Panc1 (cell line): ENCODE measurements at regions not wholly inside any gene's neighbourhood (a gene's known extent, or its start where the extent isn't known, plus 50 kb on each side); places are given as distances from the start of the nearest gene placed in this dataset.
"Not testable (repeated sequence)": the region's sequence is repeated elsewhere in the genome, so short reads cannot be mapped to it uniquely, and the experiment has no call there.

Experiments
- ATAC-seq: fragments of 200-7000 bp; cut with Tn5 transposase; 2 replicates; pipeline ENCODE4 v1.9.1; 2020; ENCODE audit warnings: mild to moderate bottlenecking, moderate library complexity
- BruUV-seq: library from RNA; stranded (reverse); fragments of 400-500 nt; replicated peaks from 2 replicates; lab custom pipeline; 2021; lab: Mats Ljungman, UMichigan
- CTCF ChIA-PET: fragments of 300-600 bp; sonication (Branson Sonifier 250); formaldehyde crosslinking; loops from one replicate; lab custom pipeline; 2022; ENCODE audit warnings: antibody characterized with exemption; lab: Charles Lee
- POLR2A ChIA-PET: fragments of 300-600 bp; sonication (Branson Sonifier 250); formaldehyde crosslinking; loops from one replicate; lab custom pipeline; 2022; ENCODE audit warnings: antibody characterized with exemption; lab: Charles Lee
- DNase-seq: peaks from one replicate; pipeline ENCODE4 v3.0.0-alpha.2; 2010; ENCODE audit warnings: low read depth, low spot score
- H3K27ac ChIP-seq: 2 replicates; pipeline ENCODE4 v1.5.1; 2011; ENCODE audit warnings: mild to moderate bottlenecking, low read length, inconsistent platforms
- H3K27me3 ChIP-seq: fragments of 200-500 bp; sonication (Bioruptor generic); 2 replicates; pipeline ENCODE4 v1.6.0; 2014; ENCODE audit warnings: low read length, inconsistent platforms; ENCODE audit not compliant: control insufficient read depth, insufficient read depth
- H3K36me3 ChIP-seq: fragments of 200-500 bp; sonication (Bioruptor generic); 2 replicates; pipeline ENCODE4 v1.5.1; 2014; ENCODE audit warnings: inconsistent platforms, mild to moderate bottlenecking, low read length, moderate library complexity; ENCODE audit not compliant: control insufficient read depth, insufficient read depth
- H3K4me1 ChIP-seq: 2 replicates; pipeline ENCODE4 v1.5.1; 2011; ENCODE audit warnings: inconsistent platforms, mild to moderate bottlenecking, low read length, moderate library complexity; ENCODE audit not compliant: control insufficient read depth, insufficient read depth
- H3K4me3 ChIP-seq, 2 experiments: 2 replicates each; pipeline ENCODE4 v1.5.1; 2011 to 2012; ENCODE audit warnings: low read depth in 2 of 2, low read length in 2 of 2, mild to moderate bottlenecking in 2 of 2, inconsistent platforms in 1 of 2, moderate library complexity in 1 of 2
- H3K9me3 ChIP-seq: fragments of 200-500 bp; sonication (Bioruptor generic); 2 replicates; pipeline ENCODE4 v1.5.1; 2014; ENCODE audit warnings: low read depth, mild to moderate bottlenecking, inconsistent platforms, low read length, moderate library complexity; ENCODE audit not compliant: control insufficient read depth, insufficient read depth
- POLR2AphosphoS5 ChIP-seq: IDR thresholded peaks from 2 replicates; pipeline ENCODE4 v1.6.1; 2012; ENCODE audit warnings: mild to moderate bottlenecking, low read depth, low read length, moderate library complexity
- SIN3A ChIP-seq: IDR thresholded peaks from 2 replicates; pipeline ENCODE4 v1.6.1; 2012; ENCODE audit warnings: low read depth, mild to moderate bottlenecking, low read length, moderate library complexity, borderline replicate concordance; ENCODE audit not compliant: insufficient read depth
- TCF7L2 ChIP-seq: IDR thresholded peaks from 2 replicates; pipeline ENCODE4 v1.6.1; 2011; ENCODE audit warnings: mild to moderate bottlenecking, low read depth, low read length, inconsistent platforms
- in situ Hi-C: cut with HindIII; loops from 2 replicates; pipeline ENCODE4 v1.10.0; 2016; ENCODE audit warnings: low sequenced_read_pairs, low pct_unique_long_range_greater_than_20kb
- intact Hi-C: fragments of 100-400 bp; cut with micrococcal nuclease; formaldehyde crosslinking; loops from one replicate; pipeline ENCODE4 v1.10.0; 2022; ENCODE audit not compliant: unreplicated experiment
- TF ChIP-seq, protein P1 (sequence below), 2 experiments: IDR thresholded peaks; 2 replicates each; pipeline ENCODE4 v1.6.1; 2011 to 2012; ENCODE audit warnings: low read depth in 2 of 2, control low read depth in 1 of 2, low read length in 1 of 2, mild to moderate bottlenecking in 1 of 2, moderate library complexity in 1 of 2; ENCODE audit not compliant: insufficient read depth in 1 of 2
- TF ChIP-seq, protein P2 (sequence below): fragments of 450-650 bp; IDR thresholded peaks from 2 replicates; pipeline ENCODE4 v1.5.1; 2017; ENCODE audit warnings: mild to moderate bottlenecking

DNA sequence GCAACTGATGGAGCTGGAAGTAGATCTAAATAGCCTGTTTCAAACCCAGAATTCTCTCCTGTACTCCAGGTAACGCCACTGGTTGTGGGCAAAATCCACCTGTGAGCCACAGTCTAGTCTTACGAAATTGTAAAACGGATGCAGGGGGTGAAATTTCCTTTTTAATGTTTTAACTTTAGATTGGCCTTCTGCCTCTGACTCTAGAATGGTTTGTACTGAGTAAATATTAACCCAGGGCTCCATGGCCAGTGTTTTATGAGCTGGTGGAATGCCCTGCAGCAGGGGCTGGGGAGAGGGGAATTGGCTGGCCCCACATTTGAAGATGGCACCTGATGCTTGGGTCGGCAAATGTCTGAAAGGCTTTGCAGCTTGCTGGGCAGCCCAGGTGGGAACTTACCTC, 156.6 kb downstream of the MYCN start:
- in situ Hi-C loops (no loop called here), intact Hi-C loops (no loop called here)
- no TSS peak for BruUV-seq
- Histone ChIP-seq H3K4me3 (no peak overlapping the region), H3K27ac (no peak overlapping the region), H3K9me3 (no peaks in the 10 kb centered on the region), H3K36me3 (no peaks in the 10 kb centered on the region), H3K27me3 (no peaks in the 10 kb centered on the region), H3K4me1 (no peaks in the 10 kb centered on the region)
- no peak for ATAC-seq
- POLR2A ChIA-PET = no interaction called here
- TF ChIP-seq POLR2AphosphoS5 = no peak
- no peak for DNase-seq
- CTCF ChIA-PET = no interaction called here

DNA sequence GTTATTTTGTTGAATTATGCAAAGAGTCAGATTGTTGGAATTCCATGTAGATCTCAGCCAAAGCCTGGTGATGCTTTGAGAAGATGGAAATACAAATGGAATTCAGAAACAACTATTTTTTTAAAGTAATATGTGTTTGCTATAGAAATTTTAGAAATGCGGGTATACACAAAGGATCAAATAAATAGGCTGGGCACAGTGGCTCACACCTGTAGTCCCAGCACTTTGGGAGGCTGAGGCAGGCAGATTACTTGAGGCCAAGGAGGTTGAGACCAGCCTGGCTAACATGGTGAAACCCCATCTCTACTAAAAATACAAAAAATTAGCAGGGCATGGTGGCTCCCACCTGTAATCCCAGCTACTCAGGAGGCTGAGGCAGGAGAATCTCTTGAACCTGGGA, 155.1 kb downstream of the MYCN start:
- DNase-seq, in situ Hi-C loops, H3K27me3 ChIP-seq, H3K4me3 ChIP-seq, BruUV-seq, H3K4me1 ChIP-seq, intact Hi-C loops, ATAC-seq, H3K27ac ChIP-seq, POLR2A ChIA-PET, CTCF ChIA-PET, H3K9me3 ChIP-seq, H3K36me3 ChIP-seq: not testable (repeated sequence)

DNA sequence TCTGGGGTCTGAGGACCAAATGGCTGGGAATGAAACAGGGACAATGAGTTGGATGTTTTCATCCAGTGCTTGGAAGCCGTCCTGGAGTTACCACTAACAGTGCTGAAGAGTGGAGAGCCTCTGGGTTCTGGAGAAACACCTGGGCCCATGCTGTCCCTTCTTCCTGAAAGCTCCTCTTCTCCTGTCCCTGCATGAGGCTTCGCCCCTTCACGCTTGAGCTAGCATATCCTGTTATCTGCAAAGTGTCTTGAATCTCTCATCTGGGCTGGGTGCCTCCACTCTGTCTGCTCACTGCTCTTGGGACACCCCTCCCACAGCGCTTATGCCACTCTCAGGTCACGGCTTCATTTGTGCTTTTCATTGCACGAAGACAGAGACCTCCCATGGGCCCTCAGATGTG, 154.5 kb downstream of the MYCN start:
- ATAC-seq (no peak), DNase-seq (no peak)
- no TSS peak for BruUV-seq
- POLR2A ChIA-PET = no interaction called here
- Histone ChIP-seq H3K9me3 (no peaks in the 10 kb centered on the region), H3K27me3 (no peaks in the 10 kb centered on the region), H3K4me3 (no peak overlapping the region), H3K27ac (no peak overlapping the region), H3K4me1 (no peaks in the 10 kb centered on the region), H3K36me3 (no peaks in the 10 kb centered on the region)
- TF ChIP-seq, protein P1, sequence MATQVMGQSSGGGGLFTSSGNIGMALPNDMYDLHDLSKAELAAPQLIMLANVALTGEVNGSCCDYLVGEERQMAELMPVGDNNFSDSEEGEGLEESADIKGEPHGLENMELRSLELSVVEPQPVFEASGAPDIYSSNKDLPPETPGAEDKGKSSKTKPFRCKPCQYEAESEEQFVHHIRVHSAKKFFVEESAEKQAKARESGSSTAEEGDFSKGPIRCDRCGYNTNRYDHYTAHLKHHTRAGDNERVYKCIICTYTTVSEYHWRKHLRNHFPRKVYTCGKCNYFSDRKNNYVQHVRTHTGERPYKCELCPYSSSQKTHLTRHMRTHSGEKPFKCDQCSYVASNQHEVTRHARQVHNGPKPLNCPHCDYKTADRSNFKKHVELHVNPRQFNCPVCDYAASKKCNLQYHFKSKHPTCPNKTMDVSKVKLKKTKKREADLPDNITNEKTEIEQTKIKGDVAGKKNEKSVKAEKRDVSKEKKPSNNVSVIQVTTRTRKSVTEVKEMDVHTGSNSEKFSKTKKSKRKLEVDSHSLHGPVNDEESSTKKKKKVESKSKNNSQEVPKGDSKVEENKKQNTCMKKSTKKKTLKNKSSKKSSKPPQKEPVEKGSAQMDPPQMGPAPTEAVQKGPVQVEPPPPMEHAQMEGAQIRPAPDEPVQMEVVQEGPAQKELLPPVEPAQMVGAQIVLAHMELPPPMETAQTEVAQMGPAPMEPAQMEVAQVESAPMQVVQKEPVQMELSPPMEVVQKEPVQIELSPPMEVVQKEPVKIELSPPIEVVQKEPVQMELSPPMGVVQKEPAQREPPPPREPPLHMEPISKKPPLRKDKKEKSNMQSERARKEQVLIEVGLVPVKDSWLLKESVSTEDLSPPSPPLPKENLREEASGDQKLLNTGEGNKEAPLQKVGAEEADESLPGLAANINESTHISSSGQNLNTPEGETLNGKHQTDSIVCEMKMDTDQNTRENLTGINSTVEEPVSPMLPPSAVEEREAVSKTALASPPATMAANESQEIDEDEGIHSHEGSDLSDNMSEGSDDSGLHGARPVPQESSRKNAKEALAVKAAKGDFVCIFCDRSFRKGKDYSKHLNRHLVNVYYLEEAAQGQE (IDR thresholded peaks at IDR 0.05; ENCODE audit: insufficient read depth in 1 of 2, low read depth in 2 of 2, low read length in 1 of 2) = no peak
- no peak for TF ChIP-seq TCF7L2
- TF ChIP-seq SIN3A = no peak
- TF ChIP-seq POLR2AphosphoS5 = no peak
- TF ChIP-seq, protein P2, sequence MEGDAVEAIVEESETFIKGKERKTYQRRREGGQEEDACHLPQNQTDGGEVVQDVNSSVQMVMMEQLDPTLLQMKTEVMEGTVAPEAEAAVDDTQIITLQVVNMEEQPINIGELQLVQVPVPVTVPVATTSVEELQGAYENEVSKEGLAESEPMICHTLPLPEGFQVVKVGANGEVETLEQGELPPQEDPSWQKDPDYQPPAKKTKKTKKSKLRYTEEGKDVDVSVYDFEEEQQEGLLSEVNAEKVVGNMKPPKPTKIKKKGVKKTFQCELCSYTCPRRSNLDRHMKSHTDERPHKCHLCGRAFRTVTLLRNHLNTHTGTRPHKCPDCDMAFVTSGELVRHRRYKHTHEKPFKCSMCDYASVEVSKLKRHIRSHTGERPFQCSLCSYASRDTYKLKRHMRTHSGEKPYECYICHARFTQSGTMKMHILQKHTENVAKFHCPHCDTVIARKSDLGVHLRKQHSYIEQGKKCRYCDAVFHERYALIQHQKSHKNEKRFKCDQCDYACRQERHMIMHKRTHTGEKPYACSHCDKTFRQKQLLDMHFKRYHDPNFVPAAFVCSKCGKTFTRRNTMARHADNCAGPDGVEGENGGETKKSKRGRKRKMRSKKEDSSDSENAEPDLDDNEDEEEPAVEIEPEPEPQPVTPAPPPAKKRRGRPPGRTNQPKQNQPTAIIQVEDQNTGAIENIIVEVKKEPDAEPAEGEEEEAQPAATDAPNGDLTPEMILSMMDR = no peak
- CTCF ChIA-PET = no interaction called here
- in situ Hi-C loops (no loop called here), intact Hi-C loops (no loop called here)
